MV-4-11 (cell line): ENCODE measurements at regions not wholly inside any gene's neighbourhood (a gene's known extent, or its start where the extent isn't known, plus 50 kb on each side); places are given as distances from the start of the nearest gene placed in this dataset.
"Not testable (repeated sequence)": the region's sequence is repeated elsewhere in the genome, so short reads cannot be mapped to it uniquely, and the experiment has no call there.

Experiments used
- DNase-seq: peaks from one replicate; lab custom pipeline; 2025; lab: John Stamatoyannopoulos, UW

DNA sequence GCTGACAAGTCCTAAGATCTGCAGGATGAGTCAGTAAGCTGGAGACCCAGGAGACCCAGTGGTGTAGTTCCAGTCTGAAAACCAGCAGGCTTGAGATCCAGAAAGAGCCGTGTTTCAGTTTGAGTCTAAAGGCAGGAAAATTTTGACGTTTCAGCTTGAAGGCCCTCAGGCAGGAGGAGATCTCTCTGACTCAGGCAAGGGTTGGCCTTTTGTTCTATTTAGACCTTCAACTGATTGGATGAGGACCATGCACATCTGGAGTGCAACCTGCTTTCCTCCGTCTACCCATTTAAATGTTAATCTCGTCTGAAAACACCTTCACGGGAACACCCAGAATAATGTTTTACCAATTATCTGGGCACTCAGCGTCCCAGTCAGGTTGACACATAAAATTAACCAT is 69.5 kb downstream of the NPIPA7 start:
- not testable (repeated sequence) for DNase-seq

DNA sequence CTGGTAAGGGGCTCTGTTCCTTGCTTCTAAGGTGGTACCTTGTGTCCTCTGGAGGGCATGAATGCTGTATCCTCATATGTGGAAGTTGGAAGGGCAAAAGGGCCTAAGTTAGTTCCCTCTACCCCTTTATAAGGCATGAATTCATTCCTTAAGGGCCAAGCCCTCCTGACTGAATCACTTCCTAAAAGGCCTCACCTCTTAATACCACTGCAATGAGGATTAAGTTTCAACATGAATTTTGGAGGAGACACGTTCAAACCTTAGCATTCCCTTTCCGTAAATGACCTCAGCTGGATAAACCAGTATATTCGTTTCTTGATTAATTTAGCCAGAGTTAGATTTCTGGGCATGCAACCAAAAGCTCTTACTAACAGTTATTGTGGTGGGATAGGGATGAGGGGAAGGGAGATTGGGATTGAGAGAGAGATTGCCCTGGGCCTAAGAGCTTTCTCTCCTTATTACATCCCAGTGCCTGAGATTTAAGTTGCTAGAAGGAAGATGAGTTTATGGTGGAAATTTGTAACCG is 70.8 kb downstream of the NPIPA7 start:
- not testable (repeated sequence) for DNase-seq

GRCh38 chr16:16451721-16452410 is 72.9 kb downstream of the NPIPA7 start:
- not testable (repeated sequence) for DNase-seq

DNA sequence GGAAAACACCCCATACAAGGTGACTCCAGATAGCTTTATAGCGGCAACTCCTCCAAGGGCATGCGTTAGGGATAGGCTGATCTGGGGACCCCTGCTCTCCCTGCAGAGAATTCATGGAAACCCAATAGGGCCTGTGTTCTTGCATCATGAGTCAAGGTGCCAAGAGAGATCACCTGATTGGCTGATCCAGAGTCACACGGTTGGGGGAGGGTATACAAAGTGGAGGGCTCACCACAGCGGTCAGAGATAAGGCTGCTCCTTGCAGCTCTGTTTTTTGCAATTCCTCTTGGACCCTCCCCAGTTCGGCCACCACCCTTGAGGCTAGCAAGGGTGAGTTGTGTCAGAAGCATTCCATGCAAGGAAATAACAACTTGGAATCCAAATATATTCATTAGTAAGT is 79.6 kb downstream of the NPIPA7 start:
- DNase-seq = not testable (repeated sequence)

- DNase-seq = not testable (repeated sequence)
These were observed 84.9 kb downstream of the NPIPA7 start for GRCh38 chr16:16463792-16464191.

GRCh38 chr16:16488919-16489318 is 110.0 kb downstream of the NPIPA7 start:
- DNase-seq = not testable (repeated sequence)

- DNase-seq = not testable (repeated sequence)
These were observed 110.5 kb downstream of the NPIPA7 start for GRCh38 chr16:16489466-16489865.

DNA sequence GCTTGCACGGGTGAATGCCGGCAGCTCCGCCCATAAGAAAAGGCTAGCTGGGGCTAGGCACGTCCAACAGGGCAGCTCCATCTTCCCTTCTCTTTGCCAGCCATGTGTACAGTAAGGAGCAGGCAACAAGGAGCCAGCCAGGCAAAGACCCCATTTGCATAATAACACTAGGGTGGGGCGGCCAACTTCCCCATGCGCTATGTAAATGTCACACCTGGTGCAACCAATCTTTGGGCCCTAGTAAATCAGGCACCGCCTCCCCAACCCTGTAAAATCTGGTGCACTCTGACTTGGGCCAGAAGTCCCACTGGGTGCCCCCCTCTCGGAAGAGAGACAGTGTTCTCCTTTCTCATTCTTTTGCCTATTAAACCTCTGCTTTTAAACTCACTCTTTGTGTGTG is 115.2 kb downstream of the NPIPA7 start:
- not testable (repeated sequence) for DNase-seq

GRCh38 chr16:16494998-16495397 is 116.1 kb downstream of the NPIPA7 start:
- not testable (repeated sequence) for DNase-seq

DNA sequence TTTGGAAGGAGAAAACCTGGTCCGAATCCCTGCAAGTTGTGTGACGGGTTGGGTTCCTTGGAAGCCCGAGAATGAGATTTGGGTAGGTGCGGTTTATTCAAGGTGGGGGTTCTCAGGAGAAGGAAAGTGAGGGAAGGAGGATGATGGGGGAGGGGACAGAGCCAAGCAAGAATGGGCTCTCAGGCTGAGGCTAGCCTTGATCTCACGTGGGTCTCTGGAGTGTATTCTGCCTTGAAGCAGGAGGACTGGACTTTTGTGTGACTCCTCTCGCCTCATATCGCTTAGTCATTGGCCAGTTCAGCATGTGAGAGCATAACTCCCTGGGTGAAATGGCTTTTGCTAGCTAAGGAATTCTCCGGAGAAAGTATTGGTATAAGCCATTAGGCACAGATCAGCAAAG is 120.9 kb downstream of the NPIPA7 start:
- not testable (repeated sequence) for DNase-seq

DNA sequence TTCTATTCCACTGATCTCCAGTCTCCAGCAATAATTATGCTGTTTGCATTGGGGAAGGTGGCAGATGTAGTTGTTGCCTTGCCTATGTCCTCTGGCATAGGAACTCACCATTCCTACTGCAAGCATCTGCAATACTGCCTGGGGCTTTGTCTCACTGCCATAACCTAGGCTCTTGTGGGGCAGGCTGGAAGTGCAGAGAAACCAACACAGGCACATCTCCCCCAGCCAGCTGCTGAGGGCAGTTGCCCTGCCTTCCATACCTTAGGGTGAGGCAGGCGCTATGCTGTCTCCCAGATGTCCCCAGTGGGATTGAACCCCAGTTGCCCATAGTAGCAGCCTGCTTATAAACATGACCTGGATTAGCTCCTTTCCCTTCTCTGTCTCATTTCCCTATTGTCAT is 128.1 kb downstream of the NPIPA7 start:
- DNase-seq = not testable (repeated sequence)

DNA sequence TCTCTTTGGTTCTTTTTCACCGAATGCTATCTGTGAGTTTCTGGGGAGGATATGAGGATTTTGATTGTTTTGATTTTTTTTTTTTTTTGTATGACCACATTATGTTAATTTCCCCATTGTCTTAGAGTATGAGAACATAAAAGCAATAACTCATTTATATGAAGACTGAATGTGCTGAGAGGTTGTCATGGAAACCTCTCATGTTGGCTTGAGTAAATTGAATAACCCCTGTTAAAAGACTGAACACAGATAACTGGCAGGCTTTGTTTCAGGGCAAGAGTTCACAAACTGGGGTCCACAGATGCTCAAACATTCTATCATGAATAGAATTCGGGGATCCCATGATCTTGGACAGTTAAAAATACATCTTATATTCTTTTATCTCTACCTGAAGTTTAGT is 129.4 kb downstream of the NPIPA7 start:
- DNase-seq = not testable (repeated sequence)

DNA sequence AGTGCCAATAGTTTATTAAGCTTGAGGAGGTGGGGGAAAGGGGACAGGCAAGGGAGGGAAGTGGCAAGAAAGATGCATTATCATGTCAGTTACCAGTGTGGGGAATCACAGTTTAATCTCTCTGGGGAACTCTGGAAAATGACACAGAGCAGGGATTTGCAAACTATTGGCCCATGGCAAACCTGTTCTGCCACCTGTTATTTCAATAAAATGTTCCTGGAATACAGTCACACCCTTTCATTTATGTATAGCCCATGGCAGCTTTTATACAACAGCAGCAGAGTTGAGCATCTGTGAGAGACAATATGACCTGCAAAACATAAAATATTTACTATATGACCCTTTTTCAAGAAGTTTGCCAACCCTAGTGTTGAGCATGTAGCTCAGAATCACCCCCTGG is 140.5 kb downstream of the NPIPA7 start:
- not testable (repeated sequence) for DNase-seq

DNA sequence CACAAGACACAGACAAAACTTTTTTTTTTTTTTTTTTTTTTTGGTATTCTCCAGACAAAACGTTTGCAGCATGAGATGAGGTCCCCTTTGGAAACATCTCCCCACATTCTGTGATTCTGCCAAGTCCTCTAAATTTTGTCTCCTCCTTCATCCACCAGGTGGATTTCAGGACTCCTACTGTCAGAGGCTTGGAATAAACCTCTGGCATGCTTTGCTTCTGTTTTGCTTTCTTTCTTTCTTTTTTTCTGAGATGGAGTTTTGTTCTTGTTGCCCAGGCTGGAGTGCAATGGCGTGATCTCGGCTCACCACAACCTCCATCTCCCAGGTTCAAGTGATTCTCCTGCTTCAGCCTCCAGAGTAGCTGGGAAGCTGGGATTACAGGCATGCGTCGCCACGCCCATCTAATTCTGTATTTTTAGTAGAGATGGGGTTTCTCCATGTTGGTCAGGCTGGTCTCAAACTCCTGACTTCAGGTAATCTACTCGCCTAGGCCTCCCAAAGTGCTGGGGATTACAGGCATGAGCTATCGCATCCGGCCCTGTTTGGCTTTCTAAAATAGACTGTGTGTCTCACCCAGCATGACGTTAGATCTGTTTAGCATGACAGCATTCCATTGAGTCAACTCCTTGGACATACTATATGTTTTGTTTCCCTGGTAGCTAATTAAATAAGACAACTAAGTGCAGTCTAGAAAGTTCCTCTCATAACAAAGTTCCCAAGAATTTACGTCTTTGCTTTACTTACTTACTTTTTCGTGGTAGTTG is 142.5 kb downstream of the NPIPA7 start:
- not testable (repeated sequence) for DNase-seq

GRCh38 chr16:16526998-16527397 is 148.1 kb downstream of the NPIPA7 start:
- not testable (repeated sequence) for DNase-seq

- DNase-seq = not testable (repeated sequence)
These were observed 151.8 kb downstream of the NPIPA7 start for GRCh38 chr16:16530744-16531143.

GRCh38 chr16:16535565-16535964 is 156.6 kb downstream of the NPIPA7 start:
- not testable (repeated sequence) for DNase-seq

DNA sequence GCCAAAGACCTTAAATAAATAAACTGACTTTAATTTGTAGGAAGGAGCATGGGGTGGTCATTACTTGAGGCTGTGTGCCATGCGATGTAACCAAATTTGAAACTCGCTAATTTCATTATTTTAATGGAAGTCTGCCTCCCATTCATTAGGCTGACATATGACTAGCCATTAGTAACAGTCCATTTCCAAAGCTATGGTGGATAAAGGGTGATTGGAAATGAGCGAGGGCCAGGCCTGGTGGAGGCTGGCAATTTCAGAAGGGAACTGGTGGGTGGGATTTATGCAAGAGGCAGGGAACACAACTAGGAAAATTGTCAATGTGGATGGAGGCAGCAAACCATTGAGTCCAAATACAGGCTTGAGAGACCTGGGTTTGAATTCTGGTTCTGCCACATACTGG is 157.2 kb downstream of the NPIPA7 start:
- DNase-seq = not testable (repeated sequence)

GRCh38 chr16:16549710-16550109 is 170.8 kb downstream of the NPIPA7 start:
- not testable (repeated sequence) for DNase-seq

- peak; percentile 44 for DNase-seq
These were observed 171.9 kb downstream of the NPIPA7 start for GRCh38 chr16:16550824-16551223.

GRCh38 chr16:16552819-16553340 is 173.9 kb downstream of the NPIPA7 start:
- DNase-seq = not testable (repeated sequence)

DNA sequence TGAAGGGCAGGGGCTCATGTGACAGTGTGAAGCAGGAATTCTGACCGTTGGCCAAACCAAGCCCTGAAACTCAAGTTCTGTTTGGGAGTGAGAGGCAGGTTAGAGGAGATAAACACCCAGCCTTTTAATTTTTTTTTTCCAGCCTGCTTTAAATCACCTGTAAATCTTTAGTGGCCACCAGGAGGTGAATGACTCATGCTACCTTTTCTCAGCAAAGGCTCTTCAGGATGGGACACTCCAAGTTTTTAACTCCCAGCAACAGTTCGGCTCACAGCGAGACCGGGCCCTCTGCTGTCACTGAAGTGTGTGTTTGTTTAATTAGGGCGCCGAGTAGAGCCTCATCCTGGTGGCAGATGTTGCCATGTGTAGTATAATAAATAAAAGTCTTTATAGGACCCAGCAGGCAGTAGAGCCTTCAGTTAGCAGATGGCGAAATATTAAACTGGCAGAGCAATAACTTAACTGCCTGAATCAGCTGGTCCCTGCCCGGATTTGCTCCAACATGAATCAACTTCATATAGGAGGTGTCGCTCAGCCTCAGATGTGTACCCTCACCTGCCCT is 180.3 kb downstream of the NPIPA7 start:
- DNase-seq = not testable (repeated sequence)
